Progenitor cell of endocrine pancreas (in vitro differentiated cells): ENCODE measurements at regions not wholly inside any gene's neighbourhood (a gene's known extent, or its start where the extent isn't known, plus 50 kb on each side); places are given as distances from the start of the nearest gene placed in this dataset.

Source experiments
- DNase-seq: peaks from one replicate; pipeline ENCODE4 v3.0.0; 2021; ENCODE audit warnings: low spot score; ENCODE audit not compliant: unreplicated experiment
- H3K27ac Mint-ChIP-seq: 2 replicates; pipeline ENCODE4 v1.8.0; 2021; ENCODE audit warnings: mild to moderate bottlenecking, moderate library complexity, mixed read lengths
- H3K27me3 Mint-ChIP-seq: 2 replicates; pipeline ENCODE4 v1.8.0; 2021; ENCODE audit warnings: mixed read lengths
- H3K36me3 Mint-ChIP-seq: 2 replicates; pipeline ENCODE4 v1.8.0; 2022; ENCODE audit warnings: mixed read lengths; ENCODE audit not compliant: insufficient read depth
- H3K4me1 Mint-ChIP-seq: 2 replicates; pipeline ENCODE4 v1.8.0; 2021; ENCODE audit warnings: low read depth, mixed read lengths
- H3K4me3 Mint-ChIP-seq: 2 replicates; pipeline ENCODE4 v1.8.0; 2021; ENCODE audit warnings: low read depth, mild to moderate bottlenecking, moderate library complexity, mixed read lengths
- H3K9me3 Mint-ChIP-seq: 2 replicates; pipeline ENCODE4 v1.8.0; 2021; ENCODE audit warnings: low read depth, mixed read lengths
- CTCF ChIP-seq: fragments of 200-600 bp; sonication (generic); IDR thresholded peaks from one replicate; pipeline ENCODE4 v1.5.0; 2021; ENCODE audit warnings: antibody characterized with exemption, mild to moderate bottlenecking; ENCODE audit not compliant: unreplicated experiment

GRCh38 chr15:35975941-35976340 is 430.0 kb upstream of the DPH6 start:
- no peaks in the 10 kb centered on the region for H3K9me3 Mint-ChIP-seq
- DNase-seq: no peak

GRCh38 chr15:35979608-35980007 is 433.6 kb upstream of the DPH6 start:
- Mint-ChIP-seq H3K4me3 (no peak overlapping the region), H3K36me3 (no peaks in the 10 kb centered on the region), H3K27me3 (no peaks in the 10 kb centered on the region), H3K4me1 (peaks cover 2% of the 10 kb centered on the region), H3K27ac (no peak overlapping the region), H3K9me3 (no peaks in the 10 kb centered on the region)
- DNase-seq: no peak
- no peak for TF ChIP-seq CTCF

More at GRCh38 chr15:35975941-35976340, 430.0 kb upstream of the DPH6 start:
- no peaks in the 10 kb centered on the region for H3K36me3 Mint-ChIP-seq
- H3K4me1 Mint-ChIP-seq: peaks cover 9% of the 10 kb centered on the region
- H3K27me3 Mint-ChIP-seq: no peaks in the 10 kb centered on the region
- TF ChIP-seq CTCF: no peak
- H3K27ac Mint-ChIP-seq: no peak overlapping the region
- no peak overlapping the region for H3K4me3 Mint-ChIP-seq

- Mint-ChIP-seq H3K4me1 (peaks cover 2% of the 10 kb centered on the region), H3K27ac (no peak overlapping the region), H3K27me3 (no peaks in the 10 kb centered on the region), H3K9me3 (no peaks in the 10 kb centered on the region), H3K36me3 (no peaks in the 10 kb centered on the region), H3K4me3 (no peak overlapping the region)
- no peak for DNase-seq
- TF ChIP-seq CTCF: no peak
Observed at GRCh38 chr15:35980719-35981118, 434.8 kb upstream of the DPH6 start.

GRCh38 chr15:35986191-35986721 is 440.3 kb upstream of the DPH6 start:
- no peaks in the 10 kb centered on the region for H3K36me3 Mint-ChIP-seq
- no peak overlapping the region for H3K4me3 Mint-ChIP-seq
- H3K4me1 Mint-ChIP-seq: no peaks in the 10 kb centered on the region
- no peaks in the 10 kb centered on the region for H3K9me3 Mint-ChIP-seq
- H3K27ac Mint-ChIP-seq: no peak overlapping the region
- no peak for DNase-seq
- no peak for TF ChIP-seq CTCF
- H3K27me3 Mint-ChIP-seq: no peaks in the 10 kb centered on the region

GRCh38 chr15:35987056-35987455 is 441.1 kb upstream of the DPH6 start:
- Mint-ChIP-seq H3K4me3 (no peak overlapping the region), H3K9me3 (no peaks in the 10 kb centered on the region), H3K27ac (no peak overlapping the region), H3K4me1 (peaks cover 2% of the 10 kb centered on the region), H3K36me3 (no peaks in the 10 kb centered on the region), H3K27me3 (no peaks in the 10 kb centered on the region)
- TF ChIP-seq CTCF: no peak
- no peak for DNase-seq
